ENCODE measurements at regions not wholly inside any gene's neighbourhood (a gene's known extent, or its start where the extent isn't known, plus 50 kb on each side); places are given as distances from the start of the nearest gene placed in this dataset.
A peak's percentile ranks its signal among the peaks of the same experiment; 100 is the strongest.

- Histone ChIP-seq H3K36me3 (ENCODE audit: control insufficient read depth, insufficient read depth, low read length) (no peaks in the 10 kb centered on the region), H3K27ac (ENCODE audit: low read length) (no peak overlapping the region), H3K9me3 (replicated peaks; ENCODE audit: control insufficient read depth, low read depth, low read length) (no peaks in the 10 kb centered on the region), H3K27me3 (ENCODE audit: control insufficient read depth, insufficient read depth, low read length) (peaks cover 19% of the 10 kb centered on the region), H3K4me3 (ENCODE audit: low read length) (no peak overlapping the region), H3K4me1 (ENCODE audit: control insufficient read depth, insufficient read depth, low read length) (no peaks in the 10 kb centered on the region)
- DNase-seq, result no peak
- 80% methylated on average over 11 of the region's 13 CpGs for WGBS (ENCODE audit: insufficient coverage)
These were observed 106.7 kb downstream of the RBFOX3 start for GRCh38 chr17:79504181-79504605.

GRCh38 chr17:79503126-79503839 is 107.6 kb downstream of the RBFOX3 start:
- no peak overlapping the region for H3K27ac ChIP-seq (ENCODE audit: low read length)
- H3K4me3 ChIP-seq (ENCODE audit: low read length), result no peak overlapping the region
- H3K27me3 ChIP-seq (ENCODE audit: control insufficient read depth, insufficient read depth, low read length), result peaks cover 17% of the 10 kb centered on the region
- H3K4me1 ChIP-seq (ENCODE audit: control insufficient read depth, insufficient read depth, low read length), result no peaks in the 10 kb centered on the region
- no peaks in the 10 kb centered on the region for H3K36me3 ChIP-seq (ENCODE audit: control insufficient read depth, insufficient read depth, low read length)
- no peaks in the 10 kb centered on the region for H3K9me3 ChIP-seq (replicated peaks; ENCODE audit: control insufficient read depth, low read depth, low read length)
- no peak for DNase-seq
- WGBS (ENCODE audit: insufficient coverage), result 81% methylated on average over 4 of the region's 15 CpGs

DNA sequence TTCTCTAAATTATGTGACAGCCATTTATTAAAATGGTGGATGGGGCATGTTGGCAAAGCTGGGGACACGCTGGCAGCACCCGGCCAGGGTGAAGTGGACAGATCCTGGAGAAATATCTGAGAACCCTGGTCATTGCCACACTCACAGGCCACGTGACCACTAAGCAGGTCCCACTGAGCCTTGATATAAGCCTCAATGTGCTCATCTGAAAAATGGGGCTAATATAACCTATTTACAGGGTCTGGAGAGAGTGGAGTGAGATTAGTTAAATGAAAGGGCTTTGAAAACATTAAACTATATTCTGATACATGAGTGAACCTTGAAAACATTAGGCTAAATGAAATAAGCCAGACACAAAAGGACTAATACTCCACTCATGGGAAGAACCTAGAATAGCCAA is 108.9 kb downstream of the RBFOX3 start:
- 92% methylated on average over 2 of the region's 3 CpGs for whole genome bisulfite sequencing (ENCODE audit: insufficient coverage)
- Histone ChIP-seq H3K9me3 (replicated peaks; ENCODE audit: control insufficient read depth, low read depth, low read length) (no peaks in the 10 kb centered on the region), H3K4me3 (ENCODE audit: low read length) (no peak overlapping the region), H3K4me1 (ENCODE audit: control insufficient read depth, insufficient read depth, low read length) (no peaks in the 10 kb centered on the region), H3K27me3 (ENCODE audit: control insufficient read depth, insufficient read depth, low read length) (peaks cover 17% of the 10 kb centered on the region), H3K27ac (ENCODE audit: low read length) (no peak overlapping the region), H3K36me3 (ENCODE audit: control insufficient read depth, insufficient read depth, low read length) (no peaks in the 10 kb centered on the region)
- no peak for DNase-seq

DNA sequence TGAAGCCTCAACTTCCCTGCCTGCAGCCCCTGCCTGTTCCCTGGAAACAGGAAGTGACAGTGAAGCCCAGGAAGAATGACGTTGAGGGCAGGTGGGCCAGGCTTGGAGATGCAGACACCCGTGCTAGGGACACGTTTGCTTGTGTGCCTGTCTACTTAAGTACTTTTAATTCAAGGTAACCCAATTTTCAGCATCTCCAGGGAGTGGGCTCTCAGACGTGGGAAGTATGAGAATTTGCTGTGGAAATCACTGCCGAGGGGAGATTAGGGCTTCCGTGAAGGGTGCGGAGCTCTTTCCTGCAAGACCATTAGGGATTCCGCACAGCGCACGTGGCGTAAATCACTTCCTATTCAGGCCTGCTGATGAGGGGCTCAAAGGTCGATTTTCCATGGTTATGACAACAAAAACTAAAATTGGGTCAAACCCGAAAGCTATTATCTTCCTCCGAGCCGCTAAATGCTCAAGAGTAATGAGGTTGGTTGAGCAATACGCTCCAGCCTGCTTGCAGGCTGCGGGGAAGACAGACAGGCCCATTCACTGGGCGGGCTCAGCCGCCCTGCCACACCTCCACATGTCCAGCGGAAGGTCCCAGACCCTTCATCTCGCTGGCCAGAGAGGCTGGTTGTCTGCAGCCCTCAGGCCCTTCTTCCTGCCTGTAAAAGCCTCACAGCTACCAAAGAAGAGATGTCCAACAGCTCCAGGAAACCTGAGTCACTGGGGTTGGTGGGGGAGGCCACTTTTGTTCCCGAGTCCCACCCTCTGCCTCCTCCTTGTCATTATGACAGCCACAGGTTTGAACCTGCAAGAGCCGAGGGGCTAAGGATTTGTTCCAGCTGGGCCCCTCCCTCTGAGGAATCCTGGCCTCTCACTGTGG is 109.9 kb downstream of the RBFOX3 start:
- Histone ChIP-seq H3K4me3 (ENCODE audit: low read length) (no peak overlapping the region), H3K27ac (ENCODE audit: low read length) (no peak overlapping the region), H3K36me3 (ENCODE audit: control insufficient read depth, insufficient read depth, low read length) (no peaks in the 10 kb centered on the region), H3K4me1 (ENCODE audit: control insufficient read depth, insufficient read depth, low read length) (peaks cover 2% of the 10 kb centered on the region), H3K9me3 (replicated peaks; ENCODE audit: control insufficient read depth, low read depth, low read length) (no peaks in the 10 kb centered on the region), H3K27me3 (ENCODE audit: control insufficient read depth, insufficient read depth, low read length) (peaks cover 17% of the 10 kb centered on the region)
- peak; percentile 27 for DNase-seq
- 46% methylated on average over 17 of the region's 23 CpGs for WGBS (ENCODE audit: insufficient coverage)

GRCh38 chr17:79498854-79499253 is 112.0 kb downstream of the RBFOX3 start:
- H3K27me3 ChIP-seq (ENCODE audit: control insufficient read depth, insufficient read depth, low read length), result peaks cover 11% of the 10 kb centered on the region
- WGBS (ENCODE audit: insufficient coverage), result 35% methylated on average over 1 of the region's 1 CpG
- H3K9me3 ChIP-seq (replicated peaks; ENCODE audit: control insufficient read depth, low read depth, low read length), result no peaks in the 10 kb centered on the region

DNA sequence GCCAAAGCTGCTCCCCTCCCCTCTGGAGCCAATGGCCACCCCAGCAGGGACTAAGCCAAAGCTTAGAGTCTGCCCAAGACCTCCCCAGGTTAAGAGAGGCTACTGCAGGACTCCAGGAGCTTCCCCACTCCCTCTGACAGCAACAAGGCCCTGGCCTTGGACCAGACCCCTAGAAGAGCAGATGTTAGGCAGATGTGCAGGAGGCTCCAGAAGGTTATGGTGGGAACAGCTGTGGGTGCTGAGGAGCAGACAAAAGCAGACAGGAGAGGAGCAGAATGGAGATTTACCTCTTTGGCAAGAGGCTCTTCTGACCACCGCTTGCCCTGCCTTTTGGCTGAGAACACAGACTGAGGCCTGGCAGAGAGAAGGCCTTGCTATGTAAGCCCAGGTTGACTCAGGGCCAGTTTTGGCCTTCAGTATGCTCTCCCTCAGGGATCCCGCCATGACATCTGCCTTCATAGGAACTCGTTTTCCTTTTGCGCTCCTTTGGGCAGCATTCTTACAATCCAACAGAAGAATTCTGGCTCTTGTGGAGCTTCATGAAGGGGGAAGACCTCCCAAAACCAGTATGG is 113.0 kb downstream of the RBFOX3 start:
- Histone ChIP-seq H3K4me3 (ENCODE audit: low read length) (no peak overlapping the region), H3K36me3 (ENCODE audit: control insufficient read depth, insufficient read depth, low read length) (no peaks in the 10 kb centered on the region), H3K4me1 (ENCODE audit: control insufficient read depth, insufficient read depth, low read length) (peaks cover 2% of the 10 kb centered on the region), H3K27ac (ENCODE audit: low read length) (no peak overlapping the region), H3K27me3 (ENCODE audit: control insufficient read depth, insufficient read depth, low read length) (peaks cover 11% of the 10 kb centered on the region), H3K9me3 (replicated peaks; ENCODE audit: control insufficient read depth, low read depth, low read length) (no peaks in the 10 kb centered on the region)
- peak; percentile 58 for DNase-seq
- WGBS (ENCODE audit: insufficient coverage), result 62% methylated on average over 4 of the region's 4 CpGs

More at GRCh38 chr17:79498854-79499253, 112.0 kb downstream of the RBFOX3 start:
- no peaks in the 10 kb centered on the region for H3K36me3 ChIP-seq (ENCODE audit: control insufficient read depth, insufficient read depth, low read length)
- H3K4me1 ChIP-seq (ENCODE audit: control insufficient read depth, insufficient read depth, low read length), result peaks cover 2% of the 10 kb centered on the region
- DNase-seq, result no peak
- H3K4me3 ChIP-seq (ENCODE audit: low read length), result no peak overlapping the region
- no peak overlapping the region for H3K27ac ChIP-seq (ENCODE audit: low read length)

GRCh38 chr17:79496422-79497005 is 114.3 kb downstream of the RBFOX3 start:
- H3K4me3 ChIP-seq (ENCODE audit: low read length), result no peak overlapping the region
- peaks cover 8% of the 10 kb centered on the region for H3K27me3 ChIP-seq (ENCODE audit: control insufficient read depth, insufficient read depth, low read length)
- H3K36me3 ChIP-seq (ENCODE audit: control insufficient read depth, insufficient read depth, low read length), result no peaks in the 10 kb centered on the region
- H3K9me3 ChIP-seq (replicated peaks; ENCODE audit: control insufficient read depth, low read depth, low read length), result no peaks in the 10 kb centered on the region
- H3K4me1 ChIP-seq (ENCODE audit: control insufficient read depth, insufficient read depth, low read length), result peaks cover 2% of the 10 kb centered on the region
- WGBS (ENCODE audit: insufficient coverage), result 70% methylated on average over 11 of the region's 13 CpGs
- H3K27ac ChIP-seq (ENCODE audit: low read length), result no peak overlapping the region
- no peak for DNase-seq

GRCh38 chr17:79495665-79496064 is 115.2 kb downstream of the RBFOX3 start:
- H3K9me3 ChIP-seq (replicated peaks; ENCODE audit: control insufficient read depth, low read depth, low read length), result no peaks in the 10 kb centered on the region
- H3K4me3 ChIP-seq (ENCODE audit: low read length), result no peak overlapping the region
- peaks cover 2% of the 10 kb centered on the region for H3K4me1 ChIP-seq (ENCODE audit: control insufficient read depth, insufficient read depth, low read length)
- 52% methylated on average over 11 of the region's 11 CpGs for WGBS (ENCODE audit: insufficient coverage)
- no peaks in the 10 kb centered on the region for H3K36me3 ChIP-seq (ENCODE audit: control insufficient read depth, insufficient read depth, low read length)
- no peak for DNase-seq
- no peak overlapping the region for H3K27ac ChIP-seq (ENCODE audit: low read length)
- H3K27me3 ChIP-seq (ENCODE audit: control insufficient read depth, insufficient read depth, low read length), result peaks cover 2% of the 10 kb centered on the region

DNA sequence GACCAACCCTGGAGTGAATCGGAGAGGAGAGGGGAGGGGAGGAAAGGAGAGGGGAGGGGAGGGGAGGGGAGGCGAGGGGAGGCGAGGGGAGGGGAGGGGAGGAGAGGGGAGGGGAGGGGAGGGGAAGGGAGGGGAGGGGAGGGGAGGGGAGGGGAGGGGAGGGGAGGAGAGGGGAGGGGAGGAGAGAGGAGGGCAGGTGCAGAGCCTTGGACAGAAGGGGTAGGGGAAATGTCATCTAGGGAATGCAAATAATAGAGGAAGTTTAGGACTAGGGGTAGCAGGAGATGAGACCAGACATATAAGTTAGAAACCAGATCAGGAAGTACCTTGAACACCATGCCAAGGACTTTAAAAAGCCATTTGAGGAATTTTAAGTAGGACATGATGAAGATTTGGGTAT is 119.8 kb downstream of the RBFOX3 start:
- H3K9me3 ChIP-seq (replicated peaks; ENCODE audit: control insufficient read depth, low read depth, low read length), result no peaks in the 10 kb centered on the region
- H3K27ac ChIP-seq (ENCODE audit: low read length), result no peak overlapping the region
- H3K27me3 ChIP-seq (ENCODE audit: control insufficient read depth, insufficient read depth, low read length), result peaks cover 15% of the 10 kb centered on the region
- H3K4me3 ChIP-seq (ENCODE audit: low read length), result no peak overlapping the region
- no peak for DNase-seq
- no CpG with 5 or more reads among the region's 3 CpGs for WGBS (ENCODE audit: insufficient coverage)
- H3K4me1 ChIP-seq (ENCODE audit: control insufficient read depth, insufficient read depth, low read length), result no peaks in the 10 kb centered on the region
- no peaks in the 10 kb centered on the region for H3K36me3 ChIP-seq (ENCODE audit: control insufficient read depth, insufficient read depth, low read length)

- H3K4me3 ChIP-seq (ENCODE audit: low read length), result no peak overlapping the region
These were observed 120.3 kb downstream of the RBFOX3 start for GRCh38 chr17:79490530-79490929.

More at GRCh38 chr17:79490530-79490929, 120.3 kb downstream of the RBFOX3 start:
- peaks cover 20% of the 10 kb centered on the region for H3K27me3 ChIP-seq (ENCODE audit: control insufficient read depth, insufficient read depth, low read length)
- no CpG with 5 or more reads among the region's 1 CpG for WGBS (ENCODE audit: insufficient coverage)
- no peak for DNase-seq
- no peaks in the 10 kb centered on the region for H3K36me3 ChIP-seq (ENCODE audit: control insufficient read depth, insufficient read depth, low read length)
- no peaks in the 10 kb centered on the region for H3K9me3 ChIP-seq (replicated peaks; ENCODE audit: control insufficient read depth, low read depth, low read length)
- H3K27ac ChIP-seq (ENCODE audit: low read length), result no peak overlapping the region
- H3K4me1 ChIP-seq (ENCODE audit: control insufficient read depth, insufficient read depth, low read length), result no peaks in the 10 kb centered on the region

Measured in muscle of leg (tissue), 3 donors.